CD14-positive monocyte (primary cell): ENCODE measurements at regions not wholly inside any gene's neighbourhood (a gene's known extent, or its start where the extent isn't known, plus 50 kb on each side); places are given as distances from the start of the nearest gene placed in this dataset.

Experiments
- DNase-seq, 3 donors: peaks; one replicate each; pipeline ENCODE4 v3.0.0-alpha.2; 2011 to 2022
- H2AFZ ChIP-seq: 2 replicates; pipeline ENCODE4 v1.6.0; 2012; ENCODE audit warnings: mild to moderate bottlenecking, low read depth, low read length, inconsistent platforms; ENCODE audit not compliant: insufficient read depth, poor library complexity, severe bottlenecking
- H3K27ac ChIP-seq, 2 donors: 1 replicate in 1 of 2; 2 replicates in 1 of 2; pipeline ENCODE4 v1.5.1; 2012 to 2013; ENCODE audit warnings: low read length in 2 of 2, control low read depth in 1 of 2, inconsistent platforms in 1 of 2, low read depth in 1 of 2, mild to moderate bottlenecking in 1 of 2
- H3K27me3 ChIP-seq, 2 donors: one replicate each; pipeline versions ENCODE4 v1.6.0 to v1.6.1; 2011 to 2013; ENCODE audit warnings: low read length in 2 of 2; ENCODE audit not compliant: control insufficient read depth in 2 of 2, insufficient read depth in 2 of 2
- H3K36me3 ChIP-seq, 2 donors: replicated peaks in 1 of 2; 1 replicate in 1 of 2; 2 replicates in 1 of 2; pipeline versions ENCODE4 v1.5.1 to v1.6.1; 2012 to 2013; ENCODE audit warnings: low read length in 2 of 2, control low read depth in 1 of 2, inconsistent platforms in 1 of 2, mild to moderate bottlenecking in 1 of 2; ENCODE audit not compliant: insufficient read depth in 2 of 2, control insufficient read depth in 1 of 2
- H3K4me1 ChIP-seq, 2 donors: 1 replicate in 1 of 2; 2 replicates in 1 of 2; pipeline versions ENCODE4 v1.5.1 to v1.6.1; 2012 to 2013; ENCODE audit warnings: low read length in 2 of 2, control low read depth in 1 of 2, inconsistent platforms in 1 of 2, mild to moderate bottlenecking in 1 of 2, moderate library complexity in 1 of 2; ENCODE audit not compliant: insufficient read depth in 2 of 2, control insufficient read depth in 1 of 2
- H3K4me2 ChIP-seq: replicated peaks from 2 replicates; pipeline ENCODE3; 2012; ENCODE audit warnings: low read length, moderate library complexity, mild to moderate bottlenecking; ENCODE audit not compliant: poor library complexity, severe bottlenecking; ENCODE audit errors: extremely low read depth
- H3K4me3 ChIP-seq, 3 experiments: fragments of 200-600 bp in 1 of 3; sonication (generic) in 1 of 3; replicated peaks in 1 of 3; 1 replicate in 2 of 3; 2 replicates in 1 of 3; pipeline ENCODE4 v1.5.1; 2011 to 2013; ENCODE audit warnings: low read length in 3 of 3, mild to moderate bottlenecking in 3 of 3, control low read depth in 2 of 3, low read depth in 2 of 3, inconsistent platforms in 1 of 3, moderate library complexity in 1 of 3
- H3K79me2 ChIP-seq: 2 replicates; pipeline ENCODE4 v1.6.0; 2012; ENCODE audit warnings: mild to moderate bottlenecking, control low read depth, inconsistent platforms, low read length, moderate library complexity; ENCODE audit not compliant: insufficient read depth
- H3K9ac ChIP-seq: 2 replicates; pipeline ENCODE4 v1.6.0; 2017; ENCODE audit warnings: low read length, mild to moderate bottlenecking; ENCODE audit not compliant: insufficient read depth, poor library complexity, severe bottlenecking
- H3K9me3 ChIP-seq, 2 donors: replicated peaks in 1 of 2; 1 replicate in 1 of 2; 2 replicates in 1 of 2; pipeline versions ENCODE4 v1.5.1 to v1.6.1; 2012 to 2013; ENCODE audit warnings: low read length in 2 of 2, control low read depth in 1 of 2; ENCODE audit not compliant: control insufficient read depth in 1 of 2, insufficient read depth in 1 of 2
- H4K20me1 ChIP-seq: 2 replicates; pipeline ENCODE4 v1.6.0; 2012; ENCODE audit warnings: mild to moderate bottlenecking, low read length, control low read depth, moderate library complexity; ENCODE audit not compliant: insufficient read depth
- H3K27ac Mint-ChIP-seq, 7 donors: one replicate each; pipeline ENCODE4 v1.8.0; 2020; ENCODE audit warnings: mild to moderate bottlenecking in 7 of 7, mixed read lengths in 7 of 7, moderate library complexity in 6 of 7, inconsistent platforms in 2 of 7
- H3K27me3 Mint-ChIP-seq, 3 donors: one replicate each; pipeline ENCODE4 v1.8.0; 2021 to 2022; ENCODE audit warnings: low read depth in 3 of 3, mild to moderate bottlenecking in 3 of 3, mixed read lengths in 3 of 3, moderate library complexity in 3 of 3, inconsistent platforms in 1 of 3
- H3K36me3 Mint-ChIP-seq, 2 donors: one replicate each; pipeline ENCODE4 v1.8.0; 2020; ENCODE audit warnings: mixed read lengths in 2 of 2, inconsistent platforms in 1 of 2, mild to moderate bottlenecking in 1 of 2
- H3K4me1 Mint-ChIP-seq: one replicate; pipeline ENCODE4 v1.8.0; 2020; ENCODE audit warnings: mild to moderate bottlenecking, mixed read lengths
- H3K4me3 Mint-ChIP-seq, 2 donors: one replicate each; pipeline ENCODE4 v1.8.0; 2020; ENCODE audit warnings: mild to moderate bottlenecking in 2 of 2, mixed read lengths in 2 of 2, moderate library complexity in 1 of 2
- H3K9me3 Mint-ChIP-seq, 7 donors: one replicate each; pipeline ENCODE4 v1.8.0; 2020 to 2022; ENCODE audit warnings: mixed read lengths in 7 of 7, mild to moderate bottlenecking in 6 of 7, moderate library complexity in 6 of 7, inconsistent platforms in 2 of 7
- CTCF ChIP-seq: fragments of 200-600 bp; IDR thresholded peaks from one replicate; pipeline ENCODE4 v1.8.0; 2022; ENCODE audit warnings: antibody characterized with exemption, mild to moderate bottlenecking
- WGBS: methylation state at CpG from one replicate; pipeline ENCODE4 v1.1.5; 2013; ENCODE audit warnings: missing lambda C conversion rate; ENCODE audit not compliant: insufficient coverage; 5-methylcytosine and 5-hydroxymethylcytosine counted together
- intact Hi-C, 2 donors: fragments of 100-400 bp; cut with micrococcal nuclease; formaldehyde crosslinking; loops; one replicate each; pipeline versions ENCODE4 v1.15.0 to v1.15.1; 2023

GRCh38 chr15:62748196-62748595, 294.4 kb upstream of the TPM1 start:
- Mint-ChIP-seq H3K4me3 (no peak overlapping the region), H3K27me3 (peaks cover 1 to 2% (median 2%) of the 10 kb centered on the region in 3 donors)
- no peak overlapping the region for H3K9ac ChIP-seq

GRCh38 chr15:62749036-62749815, 293.3 kb upstream of the TPM1 start:
- no peaks in the 10 kb centered on the region for H3K79me2 ChIP-seq
- no peak overlapping the region for H3K9ac ChIP-seq
- H3K4me1 ChIP-seq, result no peaks in the 10 kb centered on the region
- no peaks in the 10 kb centered on the region for H3K27me3 ChIP-seq
- H3K9me3 ChIP-seq, result no peaks in the 10 kb centered on the region
- DNase-seq, result no peak
- Mint-ChIP-seq H3K36me3 (no peaks in the 10 kb centered on the region), H3K27ac (no peak overlapping the region), H3K27me3 (peaks cover 0 to 2% (median 2%) of the 10 kb centered on the region in 3 donors), H3K4me3 (no peak overlapping the region), H3K4me1 (no peaks in the 10 kb centered on the region), H3K9me3 (no peaks in the 10 kb centered on the region)
- H3K4me3 ChIP-seq, result no peak overlapping the region
- H2AFZ ChIP-seq, result no peak overlapping the region
- TF ChIP-seq CTCF, result no peak
- H3K27ac ChIP-seq, result no peak overlapping the region
- intact Hi-C loops, result no loop called here
- H3K4me2 ChIP-seq, result no peak overlapping the region
- WGBS, result 92% methylated on average over 3 of the region's 5 CpGs
- no peaks in the 10 kb centered on the region for H4K20me1 ChIP-seq
- H3K36me3 ChIP-seq, result no peaks in the 10 kb centered on the region

More at GRCh38 chr15:62748196-62748595, 294.4 kb upstream of the TPM1 start:
- Histone ChIP-seq H2AFZ (no peak overlapping the region), H3K4me1 (no peaks in the 10 kb centered on the region), H4K20me1 (no peaks in the 10 kb centered on the region), H3K36me3 (no peaks in the 10 kb centered on the region), H3K9me3 (no peaks in the 10 kb centered on the region), H3K27me3 (no peaks in the 10 kb centered on the region), H3K79me2 (no peaks in the 10 kb centered on the region), H3K4me3 (no peak overlapping the region), H3K27ac (no peak overlapping the region), H3K4me2 (no peak overlapping the region)
- DNase-seq, result no peak
- Mint-ChIP-seq H3K9me3 (no peaks in the 10 kb centered on the region), H3K27ac (no peak overlapping the region), H3K36me3 (no peaks in the 10 kb centered on the region), H3K4me1 (no peaks in the 10 kb centered on the region)
- intact Hi-C loops, result no loop called here
- TF ChIP-seq CTCF, result no peak
- WGBS, result no CpG with 5 or more reads among the region's 5 CpGs
